NCI-H1694 treated with DMSO at 0.1 percent for 48 hours (cell line): ENCODE measurements at regions not wholly inside any gene's neighbourhood (a gene's known extent, or its start where the extent isn't known, plus 50 kb on each side); places are given as distances from the start of the nearest gene placed in this dataset.
"Not testable (repeated sequence)": the region's sequence is repeated elsewhere in the genome, so short reads cannot be mapped to it uniquely, and the experiment has no call there.

Source experiments
- DNase-seq: peaks from one replicate; lab custom pipeline; 2025; lab: John Stamatoyannopoulos, UW

DNA sequence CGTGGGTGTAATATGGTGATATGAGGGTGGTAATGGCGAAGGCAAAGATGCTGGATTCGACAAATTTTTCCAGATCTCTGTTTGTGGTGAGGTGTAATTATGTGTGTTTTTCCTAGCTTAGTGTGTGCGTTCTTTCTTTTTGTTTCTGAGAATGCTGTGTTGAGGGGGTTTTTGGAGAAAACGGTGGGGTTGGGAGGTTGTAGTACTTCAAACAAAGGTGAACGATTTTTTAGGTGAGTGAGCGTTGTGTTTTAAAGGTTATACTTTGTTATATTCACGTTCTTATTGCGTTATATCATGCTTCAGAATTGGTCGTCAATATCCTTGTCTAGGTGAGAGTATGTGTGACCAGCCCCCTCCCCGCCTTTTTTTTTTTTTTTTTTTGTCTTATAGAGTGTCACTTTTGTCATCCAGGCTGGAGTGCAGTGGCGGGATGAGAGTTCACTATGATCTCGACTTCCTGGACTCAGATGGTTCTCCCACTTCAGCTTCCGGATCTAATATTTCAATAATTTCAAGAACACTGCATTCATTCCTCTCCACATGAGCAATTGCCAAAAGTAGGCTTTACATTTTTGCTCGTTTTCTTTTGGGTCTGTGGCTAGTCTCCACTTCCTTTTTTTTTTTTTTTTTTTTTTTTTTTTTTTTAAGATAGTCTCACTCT lies 82.2 kb upstream of the RNU2-1 start:
- no peak for DNase-seq

DNA sequence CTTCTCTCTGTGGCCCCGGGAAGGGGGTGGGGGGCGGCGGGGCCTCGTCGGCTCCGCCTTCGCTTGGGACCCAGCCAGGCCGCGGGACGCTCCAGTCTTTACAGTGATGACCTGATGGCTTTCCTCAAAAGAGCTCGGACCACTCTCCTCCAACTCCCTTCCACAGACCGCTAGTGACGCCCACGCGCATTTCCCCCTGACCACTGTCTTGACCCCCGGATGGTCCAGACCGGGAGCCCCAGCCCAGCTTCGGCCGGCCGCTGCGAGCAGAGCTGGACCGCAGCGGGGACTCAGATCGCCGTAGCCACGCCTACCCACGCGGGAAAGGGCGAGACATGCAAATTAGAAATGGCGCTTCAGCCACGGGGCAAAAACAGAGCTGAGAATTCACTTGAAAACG lies 81.6 kb upstream of the RNU2-1 start:
- no peak for DNase-seq

DNA sequence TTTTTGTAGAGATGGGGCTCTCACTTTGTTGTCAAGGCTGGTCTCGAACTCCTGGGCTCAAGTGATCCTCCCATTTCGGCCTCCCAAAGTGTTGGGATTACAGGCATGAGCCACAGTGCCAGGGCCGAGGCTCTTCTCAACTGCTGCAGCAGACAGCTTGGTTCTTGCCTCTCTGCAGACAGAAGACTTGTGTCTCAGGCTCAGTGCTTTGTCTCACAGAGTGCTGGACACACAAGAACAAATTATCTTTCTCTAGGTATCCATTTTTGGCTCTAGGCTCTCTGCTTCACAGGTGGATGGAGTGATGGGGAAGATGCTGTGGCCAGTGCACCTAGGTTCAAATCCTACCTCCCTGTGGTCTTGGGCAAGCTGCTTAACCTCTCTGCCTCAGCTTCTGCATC lies 80.8 kb upstream of the RNU2-1 start:
- no peak for DNase-seq

DNA sequence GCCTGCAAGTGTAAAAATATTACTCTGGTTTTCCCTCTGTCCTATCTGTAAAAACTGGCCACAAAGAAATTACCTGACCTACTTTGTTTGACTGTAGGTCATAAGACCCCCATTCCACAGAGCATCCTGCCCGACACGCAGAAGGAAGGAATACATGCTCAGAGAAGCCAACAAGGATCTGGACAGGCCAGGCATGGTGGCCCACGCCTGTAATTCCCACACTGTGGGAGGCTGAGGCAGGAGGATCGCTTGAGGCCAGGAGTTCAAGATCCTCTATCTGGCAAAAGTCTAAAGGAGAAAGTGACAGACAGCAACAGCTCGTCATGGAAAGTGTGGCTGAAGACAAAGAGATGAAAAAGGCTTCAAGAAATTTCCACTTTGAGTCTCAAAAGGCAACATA lies 78.2 kb upstream of the RNU2-1 start:
- no peak for DNase-seq

DNA sequence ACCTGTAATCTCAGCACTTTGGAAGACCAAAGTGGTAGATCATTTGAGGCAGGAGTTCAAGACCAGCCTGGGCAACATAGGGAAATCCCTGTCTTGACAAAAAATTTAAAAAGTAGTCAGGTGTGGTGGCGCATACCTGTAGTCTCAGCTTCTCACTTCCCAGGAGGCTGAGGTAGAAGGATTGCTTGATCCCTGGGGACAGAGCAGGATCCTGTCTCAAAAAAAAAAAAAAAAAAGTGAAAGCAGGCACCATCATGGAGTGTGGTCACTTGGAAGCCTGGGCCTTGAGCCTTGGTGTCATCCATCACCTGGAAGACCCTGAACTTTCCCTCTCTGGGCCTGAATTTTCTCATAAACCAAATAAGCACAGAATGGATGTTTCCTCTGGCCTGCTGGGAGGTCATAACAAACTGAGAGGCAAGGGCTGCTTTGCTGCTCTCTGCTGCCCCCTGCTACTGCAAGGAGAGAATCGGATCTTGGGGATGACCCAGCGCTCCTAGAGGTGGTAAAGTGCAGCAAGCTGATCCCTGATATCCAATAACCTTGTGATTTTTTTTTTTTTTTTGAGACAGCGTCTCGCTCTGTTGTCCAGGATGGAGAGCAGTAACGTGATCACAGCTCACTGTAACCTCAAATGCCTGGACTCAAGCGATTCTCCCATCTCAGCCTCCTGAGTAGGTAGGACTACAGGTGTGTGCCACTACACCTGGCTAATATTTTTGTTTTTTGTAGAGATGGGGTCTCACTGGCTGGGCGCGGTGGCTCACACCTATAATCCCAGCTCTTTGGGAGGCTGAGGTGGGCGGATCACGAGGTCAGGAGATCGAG lies 75.9 kb upstream of the RNU2-1 start:
- no peak for DNase-seq

DNA sequence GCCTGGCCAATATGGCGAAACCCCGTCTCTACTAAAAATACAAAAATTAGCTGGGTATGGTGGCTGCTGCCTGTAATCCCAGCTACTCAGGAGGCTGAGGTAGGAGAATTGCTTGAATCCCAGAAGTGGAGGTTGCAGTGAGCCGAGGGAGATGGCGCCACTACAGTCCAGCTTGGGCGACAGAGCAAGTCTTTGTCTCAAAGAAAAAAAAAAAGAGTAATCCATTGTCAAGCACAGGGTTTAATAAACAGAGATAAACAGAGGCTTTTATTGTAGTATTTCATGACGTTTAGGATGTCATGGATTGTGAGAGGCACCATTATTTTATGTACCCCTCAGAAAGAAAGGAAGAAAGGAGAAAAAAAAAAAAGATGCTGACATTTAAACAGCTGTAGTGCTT lies 75.2 kb upstream of the RNU2-1 start:
- no peak for DNase-seq

DNA sequence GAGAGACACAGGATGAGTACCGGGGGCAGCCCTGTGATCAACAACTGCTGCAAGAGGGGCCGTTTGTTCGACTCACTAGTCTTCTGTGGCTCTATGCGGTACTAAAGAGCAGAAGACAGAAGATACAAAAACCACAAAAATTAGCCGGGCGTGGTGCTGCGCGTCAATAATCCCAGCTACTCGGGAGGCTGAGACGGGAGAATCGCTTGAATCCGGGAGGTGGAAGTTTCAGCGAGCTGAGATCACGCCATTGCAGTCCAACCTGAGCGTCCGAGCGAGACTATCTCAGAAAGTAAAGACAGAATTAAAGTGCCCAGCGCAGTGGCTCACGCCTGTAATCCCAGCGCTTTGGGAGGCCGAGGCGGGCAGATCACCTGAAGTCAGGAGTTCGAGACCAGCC lies 71.0 kb upstream of the RNU2-1 start:
- DNase-seq, result not testable (repeated sequence)

DNA sequence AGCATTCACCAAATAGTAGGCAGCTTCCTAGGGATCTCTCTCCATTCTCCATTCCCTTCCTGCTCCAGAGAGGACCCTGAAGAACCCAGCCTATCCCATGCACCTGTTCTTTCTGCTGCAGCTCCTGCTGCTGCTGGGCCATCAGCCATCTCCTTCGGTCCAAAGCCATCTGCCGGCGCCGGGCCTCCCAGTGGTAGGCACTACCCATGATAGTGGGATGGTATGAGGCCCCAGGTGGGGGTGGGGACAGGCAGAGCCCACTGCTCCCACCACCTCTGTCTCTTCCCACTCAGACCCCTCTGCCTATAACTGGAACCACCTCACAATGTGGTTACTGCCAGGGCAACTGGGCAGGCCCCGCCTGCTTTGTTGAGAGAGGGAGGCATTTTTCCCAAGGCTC lies 69.3 kb upstream of the RNU2-1 start:
- DNase-seq, result not testable (repeated sequence)

DNA sequence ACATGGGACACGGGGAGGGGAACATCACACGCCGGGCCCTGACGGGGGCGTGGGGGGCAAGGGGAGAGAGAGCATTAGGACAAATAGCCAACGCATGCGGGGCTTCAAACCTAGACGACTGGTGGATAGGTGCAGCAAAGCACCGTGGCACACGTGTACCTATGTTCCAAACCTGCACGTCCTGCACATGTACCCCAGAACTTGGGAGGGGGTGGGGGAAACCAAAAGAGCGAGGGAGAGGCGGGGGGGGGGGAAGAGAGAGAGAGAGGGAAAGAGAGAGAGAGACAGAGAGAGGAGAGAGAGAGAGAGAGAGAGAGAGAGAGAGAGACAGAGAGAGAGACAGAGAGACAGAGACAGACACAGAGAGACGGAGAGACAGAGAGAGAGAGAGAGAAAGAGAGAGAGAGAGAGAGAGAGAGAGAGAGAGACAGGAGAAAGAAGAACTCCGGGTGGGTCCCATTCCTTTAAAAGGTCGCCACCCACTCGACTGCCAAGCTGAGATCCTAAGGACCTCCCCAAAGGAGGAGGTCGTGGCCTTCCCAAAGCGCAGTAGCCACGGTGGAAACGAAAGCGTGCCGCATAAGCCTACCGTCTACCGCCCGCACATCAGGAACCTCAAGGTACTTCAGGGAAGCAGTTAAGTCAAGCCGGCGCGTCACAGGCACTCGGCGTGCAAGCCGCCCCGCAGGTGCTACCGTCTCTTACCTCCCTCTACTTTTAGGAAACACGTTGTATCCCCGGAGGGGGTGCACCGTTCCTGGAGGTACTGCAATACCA lies 65.7 kb upstream of the RNU2-1 start:
- not testable (repeated sequence) for DNase-seq

DNA sequence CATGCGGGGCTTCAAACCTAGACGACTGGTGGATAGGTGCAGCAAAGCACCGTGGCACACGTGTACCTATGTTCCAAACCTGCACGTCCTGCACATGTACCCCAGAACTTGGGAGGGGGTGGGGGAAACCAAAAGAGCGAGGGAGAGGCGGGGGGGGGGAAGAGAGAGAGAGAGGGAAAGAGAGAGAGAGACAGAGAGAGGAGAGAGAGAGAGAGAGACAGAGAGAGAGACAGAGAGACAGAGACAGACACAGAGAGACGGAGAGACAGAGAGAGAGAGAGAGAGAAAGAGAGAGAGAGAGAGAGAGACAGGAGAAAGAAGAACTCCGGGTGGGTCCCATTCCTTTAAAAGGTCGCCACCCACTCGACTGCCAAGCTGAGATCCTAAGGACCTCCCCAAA lies 55.9 kb upstream of the RNU2-1 start:
- DNase-seq, result not testable (repeated sequence)

DNA sequence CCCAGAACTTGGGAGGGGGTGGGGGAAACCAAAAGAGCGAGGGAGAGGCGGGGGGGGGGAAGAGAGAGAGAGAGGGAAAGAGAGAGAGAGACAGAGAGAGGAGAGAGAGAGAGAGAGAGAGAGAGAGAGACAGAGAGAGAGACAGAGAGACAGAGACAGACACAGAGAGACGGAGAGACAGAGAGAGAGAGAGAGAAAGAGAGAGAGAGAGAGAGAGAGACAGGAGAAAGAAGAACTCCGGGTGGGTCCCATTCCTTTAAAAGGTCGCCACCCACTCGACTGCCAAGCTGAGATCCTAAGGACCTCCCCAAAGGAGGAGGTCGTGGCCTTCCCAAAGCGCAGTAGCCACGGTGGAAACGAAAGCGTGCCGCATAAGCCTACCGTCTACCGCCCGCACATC lies 49.8 kb upstream of the RNU2-1 start:
- DNase-seq, result not testable (repeated sequence)
